DMS 273 (cell line): ENCODE measurements at regions not wholly inside any gene's neighbourhood (a gene's known extent, or its start where the extent isn't known, plus 50 kb on each side); places are given as distances from the start of the nearest gene placed in this dataset.
"Not testable (repeated sequence)": the region's sequence is repeated elsewhere in the genome, so short reads cannot be mapped to it uniquely, and the experiment has no call there.

ENCODE experiments used
- DNase-seq: peaks from one replicate; lab custom pipeline; 2025; ENCODE audit not compliant: unreplicated experiment; lab: John Stamatoyannopoulos, UW

DNA sequence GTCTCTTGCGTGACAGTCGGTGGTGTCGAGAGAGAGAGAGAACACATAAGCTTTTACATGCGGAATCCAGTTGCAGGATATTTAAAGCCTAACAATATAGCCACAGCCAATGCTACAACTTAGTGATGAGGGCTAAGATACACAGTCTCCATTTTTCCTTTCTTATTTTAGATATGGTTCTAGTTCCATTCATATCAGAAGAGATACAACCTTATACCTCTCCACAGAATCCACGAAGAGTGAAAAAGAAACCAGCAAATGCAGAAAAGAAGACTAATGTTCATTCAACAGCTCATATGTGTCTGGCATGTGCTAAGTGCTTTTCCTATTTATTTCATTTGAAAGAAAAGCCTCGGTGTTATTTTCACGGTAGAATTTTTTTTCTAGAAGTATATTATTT, 249.0 kb upstream of the SLITRK1 start:
- DNase-seq = no peak

DNA sequence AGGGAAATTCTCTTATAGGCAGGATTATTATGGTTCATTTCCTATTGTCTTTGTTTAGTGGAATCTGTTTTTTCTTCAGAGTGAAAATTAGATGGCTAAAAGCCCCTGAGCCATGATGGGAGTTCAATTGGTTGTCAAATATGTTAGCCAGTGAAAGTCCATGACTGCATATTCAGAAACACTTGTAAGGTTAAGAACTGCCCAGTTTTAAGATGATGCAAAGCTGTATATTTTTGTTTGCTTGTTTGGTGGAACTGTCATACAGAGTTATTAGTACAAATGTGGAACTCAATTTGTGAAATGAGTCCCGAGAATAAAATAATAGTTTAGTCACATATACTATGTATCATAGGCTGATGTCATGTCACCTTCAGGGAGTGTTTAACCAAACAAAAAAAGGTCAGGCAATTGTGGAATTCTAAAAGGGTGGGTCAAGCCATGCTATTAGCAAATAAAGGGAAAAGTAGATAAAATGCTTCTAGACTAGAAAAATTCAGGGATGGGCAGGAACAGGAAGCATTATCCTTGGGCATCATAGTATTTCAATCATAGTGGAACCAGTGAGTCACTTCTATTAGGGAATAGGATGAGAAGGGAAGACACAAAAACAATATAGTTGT, 248.3 kb upstream of the SLITRK1 start:
- DNase-seq = peak; percentile 4

DNA sequence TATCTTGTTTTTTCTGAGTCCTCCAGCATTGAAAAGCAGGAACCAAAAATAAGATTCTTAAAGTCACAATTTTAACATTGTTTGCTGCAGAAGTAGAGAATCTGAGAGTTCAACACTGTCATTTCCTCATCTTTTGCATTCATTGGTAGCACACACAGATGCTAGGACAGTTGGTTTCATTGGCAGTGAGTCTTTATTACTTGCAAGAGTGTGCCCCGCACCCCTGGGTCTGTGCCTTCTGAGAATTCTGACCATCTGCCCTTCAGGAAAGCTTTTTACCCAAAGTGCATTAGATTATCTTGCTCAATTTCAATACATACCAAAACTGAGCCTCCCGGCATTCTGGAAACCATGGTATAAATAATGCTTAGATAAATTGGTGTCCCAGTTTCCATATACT, 247.7 kb upstream of the SLITRK1 start:
- peak; percentile 92 for DNase-seq

DNA sequence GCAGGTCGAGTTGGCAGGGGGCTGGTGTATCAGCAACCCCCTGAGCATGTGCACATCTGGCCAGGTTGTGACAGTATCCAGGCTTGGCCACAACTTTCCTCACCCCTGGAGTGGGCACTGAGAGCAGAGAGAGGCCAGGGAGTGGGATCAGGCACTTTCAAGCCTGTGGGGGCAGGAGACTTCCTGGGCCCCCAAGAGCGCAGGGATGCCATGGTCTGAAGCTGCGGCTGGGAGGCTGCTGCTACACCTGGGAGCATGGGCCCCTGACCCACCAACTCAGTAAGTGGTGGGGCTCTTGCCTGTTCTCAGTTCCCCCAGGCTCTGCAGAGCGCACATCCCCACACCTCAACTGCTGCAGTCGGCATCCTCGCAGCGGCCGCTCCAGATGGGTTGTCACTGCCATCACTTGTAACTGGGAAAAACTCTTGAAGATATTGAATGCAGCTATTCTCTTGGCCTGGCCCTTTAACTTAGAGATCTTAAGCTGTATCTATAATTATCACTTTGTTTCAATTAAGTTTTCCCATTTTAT, 245.4 kb upstream of the SLITRK1 start:
- no peak for DNase-seq

DNA sequence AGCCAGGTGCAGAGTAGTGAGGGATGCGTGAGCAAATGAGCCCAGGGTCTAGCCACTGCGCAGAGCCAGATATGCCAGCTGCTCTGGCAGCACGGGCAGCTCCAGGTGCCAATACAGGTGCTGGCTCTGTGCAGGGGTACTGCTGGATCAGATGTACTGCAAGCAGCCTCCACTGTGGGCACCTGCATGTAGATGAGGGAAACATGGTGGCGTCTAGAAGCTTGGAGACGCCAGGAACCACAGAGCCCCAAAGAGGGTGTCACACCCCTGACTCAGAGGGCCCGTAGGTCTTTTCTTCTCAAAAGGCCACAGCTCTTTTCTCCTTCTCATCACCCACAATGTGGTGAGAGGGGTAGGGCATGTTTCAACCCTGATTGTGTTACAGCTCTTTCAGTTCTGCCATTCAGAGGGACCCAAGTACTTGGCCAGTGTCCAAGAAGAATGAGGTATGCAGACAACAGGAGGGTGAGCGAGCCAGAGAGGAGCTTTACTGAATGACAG, 244.4 kb upstream of the SLITRK1 start:
- peak; percentile 89 for DNase-seq

DNA sequence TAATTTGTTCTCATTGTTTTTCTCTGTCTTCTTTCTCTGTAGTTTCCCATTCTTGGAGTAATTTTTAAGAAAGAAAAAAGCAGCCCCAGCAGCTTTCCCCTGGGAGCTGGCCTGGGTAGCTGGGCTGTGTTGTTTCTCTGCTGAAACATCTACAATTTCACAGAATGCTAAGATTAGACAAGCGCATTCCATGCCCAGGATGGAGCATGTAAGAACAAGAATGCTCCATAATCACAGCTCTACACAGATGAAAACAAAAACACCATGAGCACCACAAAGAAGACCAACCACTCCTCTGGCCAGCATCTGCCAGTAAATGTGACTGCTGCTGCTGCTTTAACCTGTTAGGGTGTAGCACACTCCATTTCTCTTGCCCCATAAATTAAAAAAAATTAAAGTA, 239.2 kb upstream of the SLITRK1 start:
- DNase-seq = peak; percentile 24

DNA sequence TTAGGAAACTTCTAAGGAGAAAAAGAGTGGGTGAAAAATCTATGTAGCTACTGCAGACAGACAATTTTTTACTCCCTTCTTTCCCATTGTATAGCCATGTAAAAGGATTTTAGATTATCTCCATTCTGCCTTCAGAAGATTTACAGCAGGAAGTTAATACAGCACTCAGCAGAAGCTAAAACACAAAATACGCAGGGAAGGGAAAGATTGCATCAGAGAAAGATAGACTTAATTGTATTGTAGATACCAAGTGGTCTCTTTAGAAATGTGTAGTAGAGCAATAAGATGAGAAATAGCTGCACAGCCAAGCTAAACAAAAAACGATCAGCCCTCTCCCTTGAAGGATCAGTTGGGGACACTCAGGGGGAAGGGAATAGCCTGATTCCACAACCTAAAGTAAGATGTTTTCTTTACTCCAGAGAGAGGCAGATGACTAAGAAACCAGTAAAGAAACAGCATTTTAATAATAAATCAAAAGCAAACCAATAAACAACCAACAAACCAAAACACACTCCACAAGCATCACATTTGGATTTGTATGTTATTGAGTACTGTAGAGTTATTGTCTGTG, 236.7 kb upstream of the SLITRK1 start:
- DNase-seq = no peak

DNA sequence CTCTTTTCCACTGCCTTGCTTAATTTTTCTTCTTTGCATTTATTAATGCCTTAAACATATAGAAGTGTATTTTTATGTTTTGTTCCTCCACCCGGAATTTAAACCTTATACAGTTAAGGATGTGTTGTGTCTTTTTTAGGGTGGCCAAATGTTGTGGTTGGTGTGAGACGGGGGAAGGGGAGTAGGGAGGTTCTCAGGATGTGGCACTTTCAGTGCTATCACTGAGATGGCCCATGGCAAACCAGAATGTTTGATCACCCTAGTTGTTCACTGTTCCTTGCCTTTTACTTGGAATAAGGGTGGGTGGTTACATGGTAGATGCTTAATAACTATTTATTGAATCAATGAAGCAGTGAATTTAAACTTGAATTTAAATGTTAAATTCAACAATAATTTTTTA, 216.0 kb upstream of the SLITRK1 start:
- DNase-seq = no peak

DNA sequence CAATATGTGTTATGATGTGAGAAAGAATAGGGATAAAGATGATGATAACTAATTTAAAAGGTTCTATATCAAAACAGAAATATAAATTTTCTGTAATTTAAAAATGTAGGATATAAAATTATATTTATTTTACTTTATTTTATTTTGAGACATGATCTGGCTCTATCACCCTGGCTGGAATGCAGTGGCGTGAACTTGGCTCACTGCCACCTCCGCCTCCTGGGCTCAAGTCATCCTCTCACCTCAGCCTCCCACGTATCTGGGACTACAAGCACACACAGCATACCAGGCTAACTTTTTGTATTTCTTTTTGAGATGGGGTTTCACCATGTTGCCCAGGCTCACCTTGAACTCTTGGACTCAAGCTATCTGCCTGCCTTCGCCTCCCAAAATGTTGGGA, 214.9 kb upstream of the SLITRK1 start:
- no peak for DNase-seq

DNA sequence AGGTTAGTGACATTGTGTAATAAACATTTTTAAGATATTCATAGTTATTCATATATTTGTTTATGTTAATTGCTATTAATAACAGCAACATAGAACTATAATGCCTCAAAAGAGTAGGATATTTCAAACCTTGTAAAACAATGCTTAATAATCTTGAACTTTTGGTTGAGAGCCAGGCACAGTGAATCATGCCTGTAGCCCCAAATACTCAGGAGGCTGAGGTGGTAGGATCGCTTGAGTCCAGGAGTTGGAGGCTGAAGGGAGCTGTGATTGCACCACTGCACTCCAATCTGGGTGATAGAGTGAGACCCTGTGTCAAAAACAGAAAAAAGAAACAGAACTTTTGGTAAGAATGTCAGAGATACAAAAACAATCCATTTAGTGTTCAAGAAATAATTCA, 213.9 kb upstream of the SLITRK1 start:
- DNase-seq = no peak

DNA sequence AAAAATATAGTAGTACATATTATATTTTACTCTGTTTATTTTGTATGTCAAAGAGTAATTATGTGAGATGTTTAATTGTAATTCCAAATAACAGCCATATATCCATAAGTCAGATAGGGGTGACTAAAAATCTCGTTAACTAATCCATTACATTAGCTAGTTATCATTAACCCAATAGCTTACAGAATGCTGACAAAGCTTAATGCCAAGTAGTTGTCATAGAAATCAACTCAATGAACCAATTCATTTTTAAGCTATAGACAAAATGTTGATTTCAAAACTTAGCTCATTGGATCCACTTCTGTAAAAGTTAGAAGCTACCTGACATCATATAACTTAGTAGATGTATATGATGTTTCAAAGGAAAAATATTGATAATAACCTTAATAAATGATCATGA, 206.7 kb upstream of the SLITRK1 start:
- DNase-seq = no peak

DNA sequence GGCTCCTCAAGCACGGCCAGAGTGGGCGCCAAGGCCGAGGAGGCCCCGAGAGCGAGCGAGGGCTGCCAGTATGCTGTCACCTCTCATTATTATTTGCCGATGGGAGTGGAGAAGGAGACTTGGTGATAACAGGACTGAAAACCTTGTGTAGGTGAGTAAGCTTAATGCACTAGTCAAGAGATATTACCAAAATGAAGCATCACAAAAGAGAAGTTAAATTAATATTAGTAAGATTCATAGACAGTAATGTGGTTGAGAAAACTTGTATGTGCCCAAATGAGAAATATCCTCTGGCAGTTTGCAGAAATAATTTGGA, 204.5 kb upstream of the SLITRK1 start:
- no peak for DNase-seq

DNA sequence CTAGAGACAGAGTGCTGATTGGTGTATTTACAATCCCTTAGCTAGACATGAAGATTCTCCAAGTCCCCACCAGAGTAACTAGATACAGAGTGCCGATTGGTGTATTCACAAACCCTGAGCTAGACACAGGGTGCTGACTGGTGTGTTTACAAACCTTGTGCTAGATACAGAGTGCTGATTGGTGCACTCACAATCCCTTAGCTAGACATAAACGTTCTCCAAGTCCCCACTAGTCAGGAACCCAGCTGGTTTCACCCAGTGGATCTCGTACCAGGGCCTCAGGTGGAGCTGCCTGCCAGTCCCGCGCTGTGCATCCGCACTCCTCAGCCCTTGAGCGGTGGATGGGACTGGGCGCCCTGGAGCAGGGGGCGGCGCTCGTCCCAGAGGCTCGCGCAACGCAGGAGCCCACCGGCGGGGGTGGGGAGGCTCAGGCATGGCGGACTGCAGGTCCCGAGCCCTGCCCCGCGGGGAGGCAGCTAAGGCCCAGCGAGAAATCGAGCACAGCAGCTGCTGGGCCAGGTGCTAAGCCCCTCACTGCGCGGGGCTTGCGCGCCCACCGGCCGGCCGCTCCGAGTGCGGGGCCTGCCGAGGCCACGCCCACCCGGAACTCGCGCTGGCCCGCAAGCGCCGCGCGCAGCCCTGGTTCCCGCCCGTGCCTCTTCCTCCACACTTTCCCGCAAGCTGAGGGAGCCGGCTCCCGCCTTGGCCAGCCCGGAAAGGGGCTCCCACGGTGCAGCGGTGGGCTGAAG, 204.0 kb upstream of the SLITRK1 start:
- not testable (repeated sequence) for DNase-seq

DNA sequence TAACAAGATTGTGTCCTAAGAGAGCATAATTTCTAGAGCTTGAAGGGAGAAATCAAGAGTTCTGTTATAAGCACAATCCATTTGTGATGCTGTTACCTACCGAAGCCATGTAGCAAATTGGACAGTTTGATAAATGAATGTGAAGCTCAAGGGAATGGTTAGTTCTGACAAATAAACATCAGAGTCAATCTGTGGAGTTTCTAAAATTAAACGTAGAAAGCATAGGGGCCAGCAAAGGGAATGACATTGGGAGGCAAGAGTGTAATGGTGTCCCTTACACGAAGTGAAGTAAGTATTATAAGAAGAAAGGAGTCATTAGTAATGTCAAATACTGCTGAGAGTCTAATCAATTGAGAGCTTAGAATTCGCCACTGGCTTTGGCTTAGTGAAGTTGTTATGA, 200.2 kb upstream of the SLITRK1 start:
- no peak for DNase-seq

DNA sequence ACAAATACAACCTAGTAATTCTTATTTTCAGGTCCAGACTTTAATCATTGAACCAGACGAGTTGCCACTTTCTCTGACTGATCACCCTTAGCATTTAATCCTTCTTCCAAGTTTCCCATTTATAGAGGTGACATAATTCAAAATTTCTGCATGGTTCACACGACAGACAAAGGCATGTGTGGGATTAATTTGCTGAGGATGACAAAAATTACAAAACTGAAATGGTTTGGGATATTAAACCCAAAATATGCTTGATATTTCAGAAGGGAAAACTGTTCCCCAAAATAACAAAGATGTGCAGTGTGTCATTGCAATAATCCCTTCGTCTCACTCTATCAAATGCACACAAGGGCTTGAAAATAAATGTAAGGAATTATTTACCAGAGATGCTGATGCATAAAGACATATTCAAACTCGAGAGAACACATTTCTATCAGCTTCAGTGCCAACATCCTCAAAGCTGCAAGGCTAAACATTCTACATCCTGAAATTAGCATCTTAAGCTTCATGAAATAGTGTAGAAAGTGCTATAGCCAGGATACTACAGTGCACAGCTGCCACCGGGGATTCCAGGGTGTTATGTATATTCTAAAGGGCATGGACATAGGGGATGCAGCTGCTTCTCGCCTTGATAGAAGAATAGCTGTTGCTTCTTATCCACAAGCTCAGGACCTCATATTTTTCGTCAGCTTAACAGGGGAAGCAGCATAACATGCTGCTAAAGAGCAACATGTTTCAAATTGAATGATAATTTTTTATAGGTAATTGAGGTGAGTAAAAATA, 198.7 kb upstream of the SLITRK1 start:
- no peak for DNase-seq

DNA sequence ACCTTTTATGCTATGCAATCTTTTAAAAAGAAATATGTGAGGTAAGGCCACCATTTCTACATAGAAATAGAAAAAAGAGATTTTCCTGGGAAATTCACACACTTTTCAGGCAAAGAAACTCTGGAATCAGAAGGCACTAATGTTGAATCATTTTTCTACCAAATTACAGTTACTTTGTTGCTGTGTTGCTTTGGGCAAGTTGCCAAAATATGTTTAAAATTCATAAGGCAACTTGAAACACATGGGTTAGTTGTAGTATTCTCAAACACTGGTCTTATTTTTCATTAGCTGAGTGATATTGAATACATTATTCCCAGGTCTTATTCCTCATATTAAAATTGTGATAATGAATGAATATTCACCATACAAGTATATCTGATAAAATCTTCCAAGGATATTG, 195.0 kb upstream of the SLITRK1 start:
- no peak for DNase-seq

DNA sequence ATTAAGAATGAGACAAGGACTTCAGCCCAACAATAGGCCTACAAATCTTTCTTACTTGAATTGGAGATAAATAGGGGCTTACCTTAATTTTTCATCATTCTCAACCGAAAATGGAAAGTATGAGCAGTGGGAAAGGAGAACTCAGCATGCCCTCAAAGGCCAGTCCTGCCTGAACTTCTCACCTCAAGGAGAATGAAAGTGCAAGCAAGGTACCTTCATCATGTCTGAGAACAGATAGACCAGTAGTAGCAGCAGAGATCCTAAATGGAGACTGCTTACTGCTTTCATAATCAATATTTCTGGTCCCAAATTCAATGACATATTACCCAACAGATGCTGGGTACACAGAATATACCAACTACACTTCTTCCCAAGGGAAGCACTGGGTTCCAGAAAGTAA, 194.0 kb upstream of the SLITRK1 start:
- DNase-seq = no peak

DNA sequence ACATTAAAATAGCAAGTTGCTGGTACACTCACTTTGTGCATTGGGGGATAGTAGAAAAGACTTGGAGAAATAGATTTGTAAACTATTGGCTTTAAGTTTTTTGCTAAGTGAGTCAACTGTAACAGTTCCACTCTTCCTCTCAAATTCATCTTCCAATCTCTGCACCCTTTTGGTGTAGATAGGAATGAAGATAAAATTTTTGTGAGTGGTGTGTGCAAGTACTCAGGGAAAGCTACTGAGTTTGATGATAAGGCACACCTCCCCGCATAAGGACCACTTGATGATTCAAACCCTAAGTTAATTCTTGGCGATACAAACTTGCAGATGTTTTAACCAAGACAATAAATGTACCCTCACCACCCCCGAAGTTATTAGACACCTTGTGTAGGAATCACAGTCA, 168.3 kb upstream of the SLITRK1 start:
- no peak for DNase-seq

DNA sequence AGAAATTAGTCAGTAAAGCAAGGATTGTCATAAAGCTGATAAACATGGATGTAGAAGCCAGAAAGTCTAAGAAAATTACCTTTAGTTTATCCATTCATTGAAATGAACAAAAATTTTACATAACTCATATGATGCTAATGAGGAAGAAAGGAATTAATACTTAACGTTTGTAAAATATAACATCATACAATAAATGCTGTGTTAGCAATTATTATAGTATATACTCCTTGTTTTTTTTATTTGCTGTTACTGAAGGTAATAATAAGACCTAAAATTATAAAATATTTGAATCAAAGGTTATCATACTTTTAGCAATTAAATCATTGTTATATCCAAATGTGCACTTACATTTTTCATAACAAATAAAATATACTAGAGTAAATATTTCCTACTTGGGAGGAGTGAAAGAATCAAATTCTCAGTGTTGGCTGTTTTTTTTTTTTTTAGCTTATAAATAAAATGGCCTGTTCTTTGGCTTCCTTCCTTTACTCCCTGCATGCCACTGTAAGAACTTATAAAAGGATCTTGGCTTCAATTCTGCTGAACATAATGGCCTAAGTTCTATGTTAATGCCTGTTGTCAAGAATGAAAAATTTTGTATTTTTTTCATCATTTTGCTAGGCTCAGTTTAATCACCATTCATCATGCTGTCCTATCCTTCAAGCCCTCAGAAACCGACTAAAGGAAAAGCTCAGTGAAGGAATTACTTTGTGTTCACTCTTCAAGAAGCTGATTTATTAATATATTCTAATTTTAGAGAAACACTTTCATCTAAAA, 167.4 kb upstream of the SLITRK1 start:
- DNase-seq = no peak

DNA sequence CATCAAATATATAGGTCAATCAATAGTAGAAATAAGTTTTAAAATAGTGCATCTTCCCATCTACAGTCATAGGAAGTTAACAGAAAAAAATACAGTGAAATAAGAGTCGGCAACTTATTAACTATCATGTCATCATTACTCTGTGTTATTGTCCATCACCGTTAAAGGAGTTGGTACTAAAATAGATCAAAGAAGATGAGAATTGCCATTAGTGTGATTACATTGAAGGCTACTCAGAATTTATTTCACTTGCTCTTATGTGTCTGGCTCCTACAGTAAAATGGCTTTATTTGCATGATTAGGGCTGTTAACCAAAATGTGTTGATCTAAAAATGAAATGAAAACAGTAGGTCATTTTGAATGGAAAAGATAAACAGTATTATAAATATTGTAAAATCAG, 162.5 kb upstream of the SLITRK1 start:
- no peak for DNase-seq

DNA sequence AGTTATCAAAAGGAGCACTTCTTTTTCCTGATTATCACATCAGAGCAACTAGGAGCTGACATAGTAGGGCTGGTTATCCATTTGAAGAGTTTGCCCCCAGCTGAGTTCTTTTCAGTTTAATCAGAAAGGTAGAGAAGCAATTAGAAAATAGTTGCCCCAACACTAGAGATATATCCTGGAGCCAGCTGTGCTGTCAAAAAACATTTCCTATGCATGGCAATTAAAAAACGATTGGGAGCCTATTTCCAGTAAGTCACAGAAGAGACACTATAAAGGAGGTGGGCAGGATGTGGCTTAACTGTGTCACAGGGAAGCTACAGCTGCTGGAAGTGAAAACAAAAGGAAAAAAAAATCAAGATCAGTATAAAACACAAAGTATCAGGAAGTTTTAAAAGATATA, 155.7 kb upstream of the SLITRK1 start:
- no peak for DNase-seq
